KOPT-K1 (cell line): ENCODE measurements at regions not wholly inside any gene's neighbourhood (a gene's known extent, or its start where the extent isn't known, plus 50 kb on each side); places are given as distances from the start of the nearest gene placed in this dataset.

Source experiments
- H3K27ac ChIP-seq: fragments of 200-600 bp; sonication (generic); 2 replicates; pipeline ENCODE4 v1.5.1; 2016; ENCODE audit warnings: antibody characterized with exemption, mild to moderate bottlenecking, low read depth, low read length; ENCODE audit not compliant: poor library complexity, severe bottlenecking
- H3K36me3 ChIP-seq: fragments of 200-600 bp; sonication (generic); 2 replicates; pipeline ENCODE4 v1.5.1; 2017; ENCODE audit warnings: antibody characterized with exemption, mild to moderate bottlenecking, low read length, moderate library complexity; ENCODE audit not compliant: insufficient read depth
- H3K9me3 ChIP-seq: fragments of 200-600 bp; sonication (generic); 2 replicates; pipeline ENCODE4 v1.5.1; 2017; ENCODE audit warnings: antibody characterized with exemption, low read length, mild to moderate bottlenecking; ENCODE audit not compliant: insufficient read depth, poor library complexity, severe bottlenecking

DNA sequence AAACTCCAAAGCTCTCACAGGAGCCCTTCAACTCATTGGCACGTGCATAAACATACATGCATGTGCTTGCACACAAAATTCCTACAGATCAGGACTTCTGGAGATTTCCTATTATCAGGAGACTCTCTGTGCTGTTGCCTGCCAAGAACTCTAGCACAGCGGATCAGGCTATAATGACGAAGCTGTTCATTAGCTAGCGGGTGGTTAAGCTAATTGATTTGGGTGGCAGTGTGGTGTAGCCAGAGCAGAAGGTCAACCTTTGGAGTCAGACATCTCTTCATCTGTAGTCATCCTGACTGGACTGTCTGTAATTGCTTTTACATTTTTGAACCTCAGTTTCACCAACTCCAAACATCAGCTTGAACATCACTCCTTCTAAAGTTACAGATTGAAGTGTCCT, 69.0 kb downstream of the KIF2B start:
- H3K36me3 ChIP-seq, result no peaks in the 10 kb centered on the region
- H3K9me3 ChIP-seq, result no peaks in the 10 kb centered on the region
- H3K27ac ChIP-seq, result no peak overlapping the region

DNA sequence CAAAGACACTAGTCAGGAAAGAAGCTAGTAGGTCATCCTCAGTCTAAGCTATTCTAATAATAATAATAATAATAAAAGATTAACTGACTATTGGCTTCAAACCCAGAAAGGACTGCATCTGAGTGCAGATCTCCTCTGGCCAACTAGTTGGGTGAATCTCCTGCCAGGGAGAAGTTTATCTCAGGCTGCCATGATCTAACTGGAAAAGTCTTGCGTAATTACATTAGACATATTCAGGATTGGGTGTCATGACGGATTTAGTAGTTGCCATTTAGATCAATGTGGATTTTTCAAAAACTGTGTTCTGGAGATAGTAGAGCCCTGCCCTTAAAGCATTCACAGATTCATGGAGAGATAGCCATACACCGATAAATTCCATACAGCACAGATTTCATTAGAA, 69.5 kb downstream of the KIF2B start:
- Histone ChIP-seq H3K9me3 (no peaks in the 10 kb centered on the region), H3K27ac (no peak overlapping the region), H3K36me3 (no peaks in the 10 kb centered on the region)

GRCh38 chr17:53894591-53894990, 71.9 kb downstream of the KIF2B start:
- H3K27ac ChIP-seq, result no peak overlapping the region
- H3K9me3 ChIP-seq, result no peaks in the 10 kb centered on the region
- no peaks in the 10 kb centered on the region for H3K36me3 ChIP-seq

GRCh38 chr17:53896047-53896446, 73.3 kb downstream of the KIF2B start:
- Histone ChIP-seq H3K27ac (no peak overlapping the region), H3K36me3 (no peaks in the 10 kb centered on the region), H3K9me3 (peaks cover 2% of the 10 kb centered on the region)

DNA sequence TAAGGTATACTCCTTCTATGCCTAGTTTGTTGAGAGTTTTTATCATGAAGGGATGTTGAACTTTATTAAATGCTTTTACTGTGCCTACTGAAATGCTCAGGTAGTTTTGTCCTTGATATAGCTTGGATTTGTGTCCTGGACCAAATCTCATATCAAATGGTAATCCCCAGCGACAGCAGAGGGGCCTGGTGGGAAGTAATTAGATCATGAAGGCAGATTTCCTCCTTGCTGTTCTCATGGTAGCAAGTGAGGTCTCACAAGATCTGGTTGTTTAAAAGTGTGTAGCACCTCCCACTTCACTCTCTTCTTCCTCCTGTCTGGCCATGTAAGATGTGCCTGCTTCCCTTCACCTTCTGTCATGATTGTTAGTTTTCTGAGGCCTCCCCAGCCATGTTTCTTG, 78.2 kb downstream of the KIF2B start:
- peaks cover 3% of the 10 kb centered on the region for H3K9me3 ChIP-seq
- no peaks in the 10 kb centered on the region for H3K36me3 ChIP-seq
- H3K27ac ChIP-seq, result no peak overlapping the region

GRCh38 chr17:53907435-53907834, 84.7 kb downstream of the KIF2B start:
- no peaks in the 10 kb centered on the region for H3K9me3 ChIP-seq
- H3K36me3 ChIP-seq, result no peaks in the 10 kb centered on the region
- no peak overlapping the region for H3K27ac ChIP-seq

- Histone ChIP-seq H3K27ac (no peak overlapping the region), H3K9me3 (no peaks in the 10 kb centered on the region), H3K36me3 (no peaks in the 10 kb centered on the region)
Observed at GRCh38 chr17:53909802-53910201, 87.1 kb downstream of the KIF2B start.

DNA sequence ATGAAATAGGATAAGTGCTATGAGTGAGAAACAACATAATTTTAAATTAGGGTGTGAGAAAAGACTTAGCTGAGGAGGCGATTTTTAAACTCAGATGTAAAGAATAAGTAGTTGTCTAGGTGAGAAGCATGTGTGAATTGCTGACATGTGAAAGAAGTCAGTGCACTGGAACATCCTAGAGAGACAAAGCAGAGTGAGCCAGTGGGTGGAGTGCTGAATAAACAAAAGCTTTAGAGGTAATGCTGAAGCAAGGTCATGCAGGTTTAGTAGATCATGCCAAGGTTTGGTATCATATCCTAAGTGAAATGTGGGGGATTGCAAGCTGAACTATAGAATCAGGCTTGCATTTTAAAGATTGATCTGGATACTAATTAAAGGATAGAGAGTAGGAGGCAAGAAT, 89.4 kb downstream of the KIF2B start:
- H3K9me3 ChIP-seq, result no peaks in the 10 kb centered on the region
- H3K27ac ChIP-seq, result no peak overlapping the region
- no peaks in the 10 kb centered on the region for H3K36me3 ChIP-seq

DNA sequence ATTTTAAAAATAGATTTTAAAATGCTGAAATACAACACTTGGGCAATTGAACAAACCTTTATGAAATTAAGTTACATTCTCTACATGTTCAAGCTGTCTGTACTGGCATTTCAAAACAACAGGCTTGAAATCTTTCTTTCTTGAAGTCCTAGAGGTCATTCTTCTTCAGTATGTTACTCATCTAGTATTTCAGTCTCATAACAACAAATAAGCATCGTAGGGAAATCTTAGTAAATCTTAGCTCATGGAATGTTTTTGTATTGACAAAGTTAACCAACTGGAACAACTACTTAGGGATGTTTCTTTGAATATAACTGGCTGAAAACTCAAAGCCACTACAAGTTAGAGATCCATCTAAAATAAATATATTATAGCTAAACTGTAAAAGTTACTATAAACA, 96.6 kb downstream of the KIF2B start:
- Histone ChIP-seq H3K9me3 (no peaks in the 10 kb centered on the region), H3K27ac (no peak overlapping the region), H3K36me3 (no peaks in the 10 kb centered on the region)

- no peak overlapping the region for H3K27ac ChIP-seq
- H3K9me3 ChIP-seq, result no peaks in the 10 kb centered on the region
- no peaks in the 10 kb centered on the region for H3K36me3 ChIP-seq
Observed at GRCh38 chr17:53924530-53925455, 102.1 kb downstream of the KIF2B start.

DNA sequence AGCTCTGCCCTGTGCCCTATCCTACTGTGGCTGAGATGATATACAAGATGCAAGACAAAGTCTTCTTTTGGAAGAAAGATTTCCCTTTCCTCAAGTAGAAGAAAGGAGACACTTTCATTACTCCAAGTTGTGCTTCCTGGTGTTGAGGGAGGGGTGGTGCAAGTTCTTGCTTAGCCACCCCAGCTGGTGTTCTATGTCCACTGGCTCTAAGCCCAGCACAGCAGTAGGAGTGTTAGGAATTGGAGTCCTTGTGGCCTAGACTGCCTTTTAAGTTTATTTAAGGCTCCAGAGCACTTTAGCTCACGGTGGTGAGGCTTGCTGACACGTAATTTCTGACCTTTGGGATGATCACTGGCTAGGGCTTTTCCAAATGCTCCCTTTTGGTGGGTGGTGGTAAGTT, 109.7 kb downstream of the KIF2B start:
- no peaks in the 10 kb centered on the region for H3K9me3 ChIP-seq
- H3K36me3 ChIP-seq, result no peaks in the 10 kb centered on the region
- no peak overlapping the region for H3K27ac ChIP-seq

DNA sequence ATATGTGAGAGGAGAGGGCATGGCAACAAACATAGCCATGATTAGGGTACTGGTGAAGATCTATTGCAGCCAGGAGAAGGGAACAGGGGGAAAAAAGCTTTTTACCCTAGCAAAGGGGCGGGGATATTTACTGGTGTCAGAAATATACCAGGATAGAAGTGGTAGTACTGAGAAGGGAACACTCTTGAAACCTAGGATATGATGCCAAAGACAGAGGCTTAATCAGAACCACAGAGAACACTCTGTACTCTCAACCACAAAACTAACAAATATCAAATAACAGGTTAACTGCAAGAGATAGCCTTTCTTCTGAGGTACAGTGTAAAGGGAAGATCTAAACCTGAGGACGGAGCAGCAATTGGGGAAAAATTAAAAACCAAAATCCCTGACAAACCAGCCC, 112.2 kb downstream of the KIF2B start:
- Histone ChIP-seq H3K36me3 (no peaks in the 10 kb centered on the region), H3K9me3 (no peaks in the 10 kb centered on the region)

GRCh38 chr17:53941231-53941630, 118.5 kb downstream of the KIF2B start:
- H3K9me3 ChIP-seq, result no peaks in the 10 kb centered on the region
- no peak overlapping the region for H3K27ac ChIP-seq
- no peaks in the 10 kb centered on the region for H3K36me3 ChIP-seq

More for the DNA sequence above, 112.2 kb downstream of the KIF2B start:
- H3K27ac ChIP-seq, result no peak overlapping the region

DNA sequence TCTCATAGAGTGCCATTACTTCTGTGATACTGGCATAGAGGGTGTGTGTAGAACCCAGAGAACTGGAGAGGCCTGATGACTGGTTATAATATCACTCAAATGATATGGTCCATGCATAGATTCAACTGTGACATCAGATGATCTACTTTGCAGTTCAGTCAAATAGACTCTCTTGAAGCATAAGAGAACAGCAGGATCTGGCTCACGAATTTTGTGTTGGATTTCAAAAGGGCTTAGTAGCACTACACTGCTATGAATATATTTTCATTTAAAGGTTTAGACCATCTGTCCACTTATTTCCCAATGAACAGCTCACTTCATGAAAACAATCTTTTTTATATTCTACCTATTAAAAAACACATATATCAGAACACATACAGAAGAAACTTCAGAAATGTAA, 119.7 kb downstream of the KIF2B start:
- Histone ChIP-seq H3K9me3 (no peaks in the 10 kb centered on the region), H3K36me3 (no peaks in the 10 kb centered on the region)

DNA sequence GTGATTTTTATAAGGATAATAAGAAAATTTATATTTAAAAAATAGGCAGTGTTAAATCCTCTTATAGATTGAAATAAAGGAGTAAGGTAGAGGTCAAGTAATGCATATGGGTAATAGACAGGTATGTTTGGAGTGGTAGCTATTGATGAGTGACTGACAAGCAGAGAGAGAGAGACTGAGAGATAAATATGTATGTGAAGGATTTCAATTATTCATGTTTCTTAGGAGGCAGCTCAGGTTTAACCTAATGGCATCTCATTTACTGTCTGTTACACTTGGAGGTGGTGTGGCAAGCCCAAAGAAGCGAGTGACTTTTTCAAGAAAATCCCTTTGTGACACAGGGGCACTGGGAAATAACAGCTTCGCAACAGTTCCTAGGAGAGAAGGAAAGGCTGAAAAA, 120.2 kb downstream of the KIF2B start:
- Histone ChIP-seq H3K36me3 (no peaks in the 10 kb centered on the region), H3K27ac (no peak overlapping the region), H3K9me3 (no peaks in the 10 kb centered on the region)

More for the DNA sequence above, 119.7 kb downstream of the KIF2B start:
- no peak overlapping the region for H3K27ac ChIP-seq

DNA sequence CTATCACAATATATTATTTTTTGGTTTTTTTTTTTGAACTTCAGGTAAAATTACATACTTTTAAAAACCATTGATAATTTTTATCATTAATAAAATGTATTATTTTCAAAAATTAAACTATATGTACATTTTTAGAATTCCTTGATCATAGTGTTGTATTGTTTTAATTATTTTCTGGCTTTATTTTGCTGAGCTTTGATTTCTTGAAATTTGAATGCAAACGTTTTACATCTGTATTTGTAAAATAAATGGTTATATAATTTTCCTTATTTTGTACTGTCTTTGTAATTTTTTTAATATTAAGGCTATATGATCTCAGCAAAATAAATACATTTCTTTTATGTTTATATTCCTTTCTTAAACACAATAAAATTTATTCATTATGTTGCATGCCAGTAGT, 125.6 kb downstream of the KIF2B start:
- no peaks in the 10 kb centered on the region for H3K9me3 ChIP-seq
- H3K27ac ChIP-seq, result no peak overlapping the region
- H3K36me3 ChIP-seq, result no peaks in the 10 kb centered on the region
